ENCODE measurements at regions not wholly inside any gene's neighbourhood (a gene's known extent, or its start where the extent isn't known, plus 50 kb on each side); places are given as distances from the start of the nearest gene placed in this dataset.

GRCh38 chr6:26258212-26258977, 106.6 kb upstream of the BTN3A2 start:
- H3K36me3 ChIP-seq: no peaks in the 10 kb centered on the region
- TF ChIP-seq, protein P1, sequence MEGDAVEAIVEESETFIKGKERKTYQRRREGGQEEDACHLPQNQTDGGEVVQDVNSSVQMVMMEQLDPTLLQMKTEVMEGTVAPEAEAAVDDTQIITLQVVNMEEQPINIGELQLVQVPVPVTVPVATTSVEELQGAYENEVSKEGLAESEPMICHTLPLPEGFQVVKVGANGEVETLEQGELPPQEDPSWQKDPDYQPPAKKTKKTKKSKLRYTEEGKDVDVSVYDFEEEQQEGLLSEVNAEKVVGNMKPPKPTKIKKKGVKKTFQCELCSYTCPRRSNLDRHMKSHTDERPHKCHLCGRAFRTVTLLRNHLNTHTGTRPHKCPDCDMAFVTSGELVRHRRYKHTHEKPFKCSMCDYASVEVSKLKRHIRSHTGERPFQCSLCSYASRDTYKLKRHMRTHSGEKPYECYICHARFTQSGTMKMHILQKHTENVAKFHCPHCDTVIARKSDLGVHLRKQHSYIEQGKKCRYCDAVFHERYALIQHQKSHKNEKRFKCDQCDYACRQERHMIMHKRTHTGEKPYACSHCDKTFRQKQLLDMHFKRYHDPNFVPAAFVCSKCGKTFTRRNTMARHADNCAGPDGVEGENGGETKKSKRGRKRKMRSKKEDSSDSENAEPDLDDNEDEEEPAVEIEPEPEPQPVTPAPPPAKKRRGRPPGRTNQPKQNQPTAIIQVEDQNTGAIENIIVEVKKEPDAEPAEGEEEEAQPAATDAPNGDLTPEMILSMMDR (IDR thresholded peaks at IDR 0.05): no peak
- no peaks in the 10 kb centered on the region for H3K9me3 ChIP-seq
- intact Hi-C loops (cut with DNase I): no loop called here
- H3K27ac ChIP-seq: no peak overlapping the region
- FAIRE-seq: no peak
- H3K4me3 ChIP-seq: no peak overlapping the region
- H3K27me3 ChIP-seq: peaks cover 0 to 15% (median 4%) of the 10 kb centered on the region in 4 donors
- WGBS, 2 donors: 63 to 71% methylated on average over 5 of the region's 5 CpGs
- ATAC-seq: no peak
- no peak for DNase-seq
- peaks cover 0 to 4% (median 0%) of the 10 kb centered on the region in 3 donors for H3K4me1 ChIP-seq

GRCh38 chr6:26260110-26260637, 104.8 kb upstream of the BTN3A2 start:
- ATAC-seq: no peak
- peaks cover 0 to 4% (median 0%) of the 10 kb centered on the region in 3 donors for H3K4me1 ChIP-seq
- WGBS, 2 donors: 49 to 52% methylated on average over 7 of the region's 7 CpGs
- intact Hi-C loops (cut with DNase I): no loop called here
- no peak overlapping the region for H3K4me3 ChIP-seq
- peaks cover 0 to 17% (median 3%) of the 10 kb centered on the region in 4 donors for H3K27me3 ChIP-seq
- TF ChIP-seq, protein P1 (IDR thresholded peaks at IDR 0.05): no peak
- H3K9me3 ChIP-seq: no peaks in the 10 kb centered on the region
- no peak for FAIRE-seq
- DNase-seq: no peak
- no peak overlapping the region for H3K27ac ChIP-seq
- no peaks in the 10 kb centered on the region for H3K36me3 ChIP-seq

- Histone ChIP-seq H3K9me3 (no peaks in the 10 kb centered on the region), H3K27me3 (peaks cover 0 to 17% (median 3%) of the 10 kb centered on the region in 4 donors), H3K36me3 (no peaks in the 10 kb centered on the region), H3K4me1 (peaks cover 0 to 4% (median 0%) of the 10 kb centered on the region in 3 donors), H3K4me3 (no peak overlapping the region), H3K27ac (no peak overlapping the region)
- no peak for FAIRE-seq
- DNase-seq: no peak
- WGBS, 2 donors: 58 to 65% methylated on average over 6 of the region's 6 CpGs
- TF ChIP-seq, protein P1 (IDR thresholded peaks at IDR 0.05): no peak
- ATAC-seq: no peak
- intact Hi-C loops (cut with DNase I): no loop called here
These were observed 104.1 kb upstream of the BTN3A2 start for GRCh38 chr6:26260725-26261490.

DNA sequence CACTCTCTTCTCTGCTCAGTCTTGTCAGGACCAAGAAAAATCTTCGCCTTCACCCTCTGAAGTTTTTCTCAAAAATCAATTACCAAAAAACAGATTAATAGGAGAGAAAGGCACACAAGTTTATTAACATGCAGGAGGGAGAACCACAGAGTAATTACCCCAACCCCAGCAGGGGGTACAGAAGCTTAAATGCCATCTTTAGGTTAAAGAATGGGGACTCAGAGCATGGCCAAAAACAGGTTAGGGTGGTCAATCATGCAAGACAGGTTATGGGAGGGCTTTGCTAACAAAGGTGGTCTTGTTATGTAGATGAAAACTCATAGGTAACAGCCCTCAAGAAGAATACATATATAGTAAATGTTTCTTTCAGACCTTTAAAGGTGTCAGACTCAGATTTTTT, 100.5 kb upstream of the BTN3A2 start:
- Histone ChIP-seq H3K4me1 (no peaks in the 10 kb centered on the region), H3K9me3 (no peaks in the 10 kb centered on the region), H3K27ac (no peak overlapping the region), H3K36me3 (no peaks in the 10 kb centered on the region), H3K27me3 (peaks cover 0 to 27% (median 4%) of the 10 kb centered on the region in 4 donors), H3K4me3 (no peak overlapping the region)
- intact Hi-C loops (cut with DNase I): no loop called here
- TF ChIP-seq, protein P1 (IDR thresholded peaks at IDR 0.05): no peak
- WGBS, 2 donors: 81 to 100% methylated on average over 1 of the region's 1 CpG
- ATAC-seq: no peak
- DNase-seq: no peak
- no peak for FAIRE-seq

All from pancreas (tissue), 10 donors.